ENCODE measurements at regions not wholly inside any gene's neighbourhood (a gene's known extent, or its start where the extent isn't known, plus 50 kb on each side); places are given as distances from the start of the nearest gene placed in this dataset.

GRCh38 chr13:106736941-106737340 is 169.0 kb upstream of the ARGLU1 start:
- DNase-seq = no peak

- DNase-seq = no peak
Measured at GRCh38 chr13:106734198-106734597, 166.3 kb upstream of the ARGLU1 start.

GRCh38 chr13:106723036-106723435 is 155.1 kb upstream of the ARGLU1 start:
- peak; percentile 33 to 39 for DNase-seq

GRCh38 chr13:106722620-106723019 is 154.7 kb upstream of the ARGLU1 start:
- peak in 1 of 2 donors; percentile 39 for DNase-seq

GRCh38 chr13:106721599-106721998 is 153.7 kb upstream of the ARGLU1 start:
- DNase-seq = no peak

- DNase-seq = no peak
Measured at GRCh38 chr13:106714271-106714982, 146.5 kb upstream of the ARGLU1 start.

- peak; percentile 33 to 43 for DNase-seq
Measured at GRCh38 chr13:106712381-106712780, 144.4 kb upstream of the ARGLU1 start.

- DNase-seq = peak; percentile 57 to 64
Measured at GRCh38 chr13:106710266-106710665, 142.3 kb upstream of the ARGLU1 start.

- peak; percentile 64 to 71 for DNase-seq
Measured at GRCh38 chr13:106709522-106709921, 141.6 kb upstream of the ARGLU1 start.

GRCh38 chr13:106702505-106702904 is 134.6 kb upstream of the ARGLU1 start:
- no peak for DNase-seq

GRCh38 chr13:106701771-106702341 is 133.9 kb upstream of the ARGLU1 start:
- DNase-seq = no peak

- no peak for DNase-seq
Measured at GRCh38 chr13:106700439-106700838, 132.5 kb upstream of the ARGLU1 start.

GRCh38 chr13:106700007-106700406 is 132.1 kb upstream of the ARGLU1 start:
- no peak for DNase-seq

- no peak for DNase-seq
Measured at GRCh38 chr13:106699311-106699710, 131.4 kb upstream of the ARGLU1 start.

GRCh38 chr13:106696719-106697118 is 128.8 kb upstream of the ARGLU1 start:
- DNase-seq = no peak

- no peak for DNase-seq
Measured at GRCh38 chr13:106696140-106696539, 128.2 kb upstream of the ARGLU1 start.

GRCh38 chr13:106695139-106695538 is 127.2 kb upstream of the ARGLU1 start:
- no peak for DNase-seq

GRCh38 chr13:106691861-106692260 is 123.9 kb upstream of the ARGLU1 start:
- no peak for DNase-seq

- DNase-seq = no peak
Measured at GRCh38 chr13:106691341-106691740, 123.4 kb upstream of the ARGLU1 start.

GRCh38 chr13:106690779-106691178 is 122.8 kb upstream of the ARGLU1 start:
- DNase-seq = no peak

- DNase-seq = no peak
Measured at GRCh38 chr13:106689906-106690305, 122.0 kb upstream of the ARGLU1 start.

- DNase-seq = no peak
Measured at GRCh38 chr13:106688940-106689339, 121.0 kb upstream of the ARGLU1 start.

GRCh38 chr13:106686163-106686562 is 118.2 kb upstream of the ARGLU1 start:
- no peak for DNase-seq

- no peak for DNase-seq
Measured at GRCh38 chr13:106685143-106685542, 117.2 kb upstream of the ARGLU1 start.
